Nucleus accumbens (tissue), 56 donors: ENCODE measurements at regions not wholly inside any gene's neighbourhood (a gene's known extent, or its start where the extent isn't known, plus 50 kb on each side); places are given as distances from the start of the nearest gene placed in this dataset.

Source experiments
- DNase-seq, 56 donors: peaks; one replicate each; lab custom pipeline; 2025; lab: John Stamatoyannopoulos, UW

DNA sequence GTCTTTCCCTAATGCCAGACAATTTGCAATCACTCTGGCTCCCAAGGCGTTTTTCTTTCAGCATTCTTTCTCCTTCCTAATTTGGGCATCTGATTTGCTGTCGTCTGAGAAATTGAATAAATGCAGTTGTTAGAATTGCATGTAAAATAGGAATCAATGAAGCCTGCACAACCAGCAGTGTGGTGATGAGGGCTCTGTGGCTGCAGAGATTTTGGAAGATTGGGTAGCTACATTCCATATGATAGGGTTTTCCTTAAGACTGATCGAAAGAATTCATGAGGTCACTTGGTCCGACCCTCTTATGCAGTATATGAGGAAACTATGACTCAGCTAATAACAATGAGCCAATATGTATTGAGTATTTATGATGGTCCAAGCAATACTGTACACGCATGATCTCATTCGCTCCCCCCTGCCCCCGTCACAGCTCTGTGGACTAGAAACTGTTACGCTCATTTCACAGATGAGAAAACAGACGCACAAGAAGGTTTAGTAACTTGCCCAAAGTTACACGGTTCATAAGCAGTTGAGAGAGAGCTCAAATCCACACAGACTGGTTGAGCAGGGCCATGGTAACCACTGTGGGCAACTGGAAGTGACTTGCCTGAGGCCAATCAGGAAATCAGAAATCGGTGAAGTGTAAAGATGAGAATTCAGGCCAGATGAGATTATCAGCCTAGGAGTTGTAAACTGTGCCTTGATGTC, 527.2 kb downstream of the GATA3 start:
- no peak for DNase-seq

GRCh38 chr10:8583096-8583495, 528.6 kb downstream of the GATA3 start:
- no peak for DNase-seq

GRCh38 chr10:8584666-8585065, 530.2 kb downstream of the GATA3 start:
- DNase-seq = no peak

DNA sequence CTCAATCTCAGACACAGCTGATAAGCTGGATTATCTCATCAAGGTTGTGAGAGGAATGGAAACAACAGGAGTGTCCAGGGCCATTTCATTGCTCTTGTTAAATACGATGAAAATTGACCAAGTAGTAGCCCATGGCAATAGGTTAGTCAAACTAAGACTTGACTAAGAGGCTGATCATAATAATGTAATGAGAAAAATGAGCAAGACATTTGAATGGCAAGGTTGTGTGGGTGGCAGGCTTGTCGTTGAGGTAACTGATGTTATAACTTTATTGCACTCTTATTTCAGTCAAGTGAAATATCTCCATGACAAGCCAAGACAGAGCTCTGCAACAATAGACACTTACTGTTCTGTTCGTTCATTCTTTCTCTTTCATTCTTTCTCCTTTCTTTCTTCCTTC, 532.0 kb downstream of the GATA3 start:
- peak in 2 of 56 donors; percentile 7 to 9 for DNase-seq

DNA sequence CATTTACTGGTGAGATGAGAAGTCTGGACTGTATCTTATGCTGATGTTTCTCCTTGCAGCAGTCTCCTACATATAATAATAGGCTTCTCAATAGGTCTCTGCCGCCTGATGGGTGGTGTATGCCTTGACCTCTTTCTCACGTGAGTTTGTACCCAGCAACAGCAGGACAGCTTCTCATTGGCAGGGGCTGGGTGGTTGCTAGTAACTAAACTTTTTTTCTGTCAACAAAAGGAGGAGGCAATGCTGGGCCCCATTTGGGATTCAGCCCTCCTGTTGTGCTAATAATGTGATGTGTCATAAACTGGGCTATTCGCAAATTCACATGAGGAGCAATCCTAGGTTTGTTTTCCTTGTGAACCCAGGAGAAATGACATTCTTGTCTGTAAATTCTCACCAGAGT, 533.6 kb downstream of the GATA3 start:
- no peak for DNase-seq

GRCh38 chr10:8590518-8590917, 536.0 kb downstream of the GATA3 start:
- DNase-seq = no peak

- no peak for DNase-seq
Measured at GRCh38 chr10:8591640-8592039, 537.2 kb downstream of the GATA3 start.

GRCh38 chr10:8594176-8594575, 539.7 kb downstream of the GATA3 start:
- DNase-seq = no peak

DNA sequence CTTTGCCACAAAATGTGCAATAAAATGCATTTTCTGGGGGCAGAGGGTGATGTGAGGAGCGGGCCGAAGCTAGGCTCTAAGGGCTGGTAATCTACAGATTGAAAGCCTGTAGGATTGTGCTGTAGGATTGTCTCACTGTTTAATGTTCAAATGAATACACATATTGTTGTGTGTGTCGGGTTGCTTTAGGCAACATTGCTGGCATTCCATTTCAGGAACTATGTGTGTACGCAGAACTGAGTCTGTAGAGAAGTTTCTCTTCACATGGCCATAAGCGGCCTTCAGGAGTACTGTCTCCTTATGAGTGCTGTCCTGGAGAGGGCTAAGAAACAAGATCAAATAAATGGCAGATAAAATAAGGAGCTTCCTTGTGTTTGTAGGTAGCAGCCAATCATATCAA, 540.2 kb downstream of the GATA3 start:
- DNase-seq = no peak

DNA sequence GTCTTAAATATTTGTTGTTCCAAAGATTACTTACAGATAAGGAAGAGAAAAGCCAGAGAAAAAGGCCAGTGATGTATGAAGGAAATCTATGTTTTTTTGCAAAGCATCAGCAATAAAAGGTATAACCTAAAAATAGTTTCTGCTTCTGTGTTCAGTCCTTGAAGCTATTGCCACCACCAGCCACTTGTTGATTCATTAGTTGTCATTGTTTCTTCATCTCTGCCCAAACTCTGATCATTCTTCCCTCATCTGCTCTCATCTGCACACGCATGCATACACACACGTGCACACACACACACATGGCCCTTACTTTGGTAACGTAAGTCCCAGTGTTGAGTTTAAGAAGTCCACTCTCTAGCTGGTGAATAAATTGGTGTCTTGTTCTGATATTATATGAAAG, 540.7 kb downstream of the GATA3 start:
- no peak for DNase-seq

DNA sequence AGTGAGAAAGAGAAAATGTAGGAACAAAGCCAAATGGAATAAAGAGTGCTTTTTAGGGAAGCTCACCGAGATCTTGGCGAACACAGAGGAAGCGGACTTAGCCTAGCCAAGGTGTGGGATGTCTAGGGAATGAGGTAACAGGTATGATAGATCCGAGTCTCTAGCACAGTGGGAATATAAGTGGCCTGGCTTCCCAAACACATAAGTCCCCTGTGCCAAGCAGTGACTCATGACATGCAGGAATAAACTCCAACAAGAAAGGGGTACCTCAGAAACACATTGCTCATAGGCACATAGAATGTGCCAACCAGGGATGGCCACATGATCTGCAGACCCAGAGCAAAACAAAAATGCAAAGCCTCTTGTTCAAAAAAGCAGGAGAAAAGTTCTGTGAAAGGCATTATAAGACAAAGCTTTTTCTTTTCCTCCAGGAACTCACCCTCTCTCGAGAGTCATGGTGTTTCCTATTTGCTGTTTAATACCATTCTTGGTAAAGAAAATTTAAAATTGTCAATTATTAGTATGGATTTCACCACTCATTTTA, 542.5 kb downstream of the GATA3 start:
- DNase-seq = no peak

DNA sequence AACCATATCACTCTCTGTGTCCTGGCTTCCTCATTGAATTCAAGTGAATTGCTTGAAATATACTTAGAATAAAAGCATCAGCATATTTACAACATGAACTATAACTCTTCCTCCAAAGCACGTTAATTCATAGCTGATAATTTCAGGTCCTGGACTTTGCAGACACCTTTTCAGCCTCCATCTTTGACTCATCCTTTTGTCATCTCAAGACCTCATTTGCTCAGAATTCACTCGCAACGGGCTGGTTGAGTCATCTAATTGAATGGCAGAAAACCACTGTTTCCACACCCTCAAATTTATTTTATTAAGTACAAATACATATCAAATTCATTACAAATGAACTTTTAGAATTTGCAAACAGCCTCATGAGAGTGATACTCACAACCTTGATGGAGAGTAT, 545.7 kb downstream of the GATA3 start:
- peak in 1 of 56 donors; percentile 7 for DNase-seq

DNA sequence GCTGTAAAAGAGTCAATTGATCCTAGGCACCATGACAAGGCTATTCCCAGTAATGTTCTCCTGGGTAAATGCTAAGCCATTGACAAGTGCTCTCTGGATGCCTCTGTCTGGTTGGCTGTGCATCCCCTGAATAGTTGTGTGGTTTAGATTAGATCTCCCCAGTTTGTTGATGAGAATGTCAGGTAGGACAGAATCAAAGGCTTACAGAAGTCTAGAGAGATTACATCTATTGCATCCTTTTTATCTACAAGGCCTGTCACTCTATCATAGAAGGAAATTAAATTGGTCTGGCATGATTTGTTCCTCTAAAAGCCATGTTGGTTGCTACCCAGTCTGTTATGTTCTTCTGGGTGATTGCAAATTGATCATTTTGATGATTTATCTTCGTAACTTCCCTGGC, 548.3 kb downstream of the GATA3 start:
- DNase-seq = no peak

- no peak for DNase-seq
Measured at GRCh38 chr10:8614054-8614565, 559.6 kb downstream of the GATA3 start.

DNA sequence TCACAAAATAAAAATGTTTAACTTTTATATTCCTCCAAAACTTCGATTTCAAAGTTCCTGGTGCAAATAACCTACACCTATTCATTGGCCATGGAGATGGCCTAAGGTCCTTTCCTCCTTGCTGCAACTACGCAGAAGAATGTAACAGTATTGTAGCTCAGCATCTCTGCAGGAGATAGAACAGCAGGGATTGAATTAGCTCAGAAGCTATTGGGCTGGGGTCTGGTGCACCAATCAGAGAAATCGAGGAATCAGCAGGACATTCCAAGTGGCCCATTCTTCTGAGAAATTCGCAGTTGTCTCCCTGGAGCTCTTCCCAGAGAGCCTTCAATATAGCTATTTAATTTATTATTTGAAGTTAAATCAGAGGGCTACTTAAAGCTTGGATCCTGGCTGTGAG, 560.6 kb downstream of the GATA3 start:
- DNase-seq = no peak

- DNase-seq = no peak
Measured at GRCh38 chr10:8616166-8616565, 561.7 kb downstream of the GATA3 start.

DNA sequence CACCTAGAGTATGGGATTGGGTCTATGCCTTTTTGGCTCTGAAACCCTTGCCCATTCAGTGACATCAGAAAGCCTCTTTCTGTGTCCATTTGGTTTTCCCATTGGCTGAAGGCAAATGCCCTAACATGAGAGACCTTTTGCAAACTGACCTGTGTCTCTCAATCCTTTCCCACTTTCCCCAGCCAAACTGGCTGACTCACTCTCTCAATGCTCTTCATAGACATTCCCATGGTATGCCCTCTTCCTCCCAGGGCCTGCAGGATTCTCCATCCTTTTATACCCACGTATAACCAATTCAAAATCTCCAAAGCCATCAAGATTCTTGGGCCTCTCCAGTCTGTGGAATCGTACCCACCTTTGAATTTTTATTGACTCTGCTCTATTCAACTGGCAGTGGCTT, 563.3 kb downstream of the GATA3 start:
- no peak for DNase-seq

DNA sequence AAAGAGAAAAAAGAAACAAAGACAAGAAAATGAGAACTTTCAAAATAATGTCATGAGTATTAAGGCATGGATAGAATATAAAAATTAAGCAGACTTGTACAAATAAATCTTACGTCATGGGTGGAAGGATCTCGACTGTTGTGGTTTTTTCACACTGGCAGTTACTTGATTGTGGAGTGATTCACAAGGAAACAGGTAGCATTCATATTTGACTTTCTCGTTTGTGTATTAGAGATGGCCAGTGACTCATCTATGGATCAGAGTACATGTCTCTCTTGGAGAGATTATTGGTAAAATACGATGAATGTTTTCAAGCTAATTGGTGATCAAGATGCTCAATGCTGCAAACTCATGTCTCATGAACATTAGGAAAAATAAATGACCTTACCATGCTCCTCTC, 564.3 kb downstream of the GATA3 start:
- no peak for DNase-seq

DNA sequence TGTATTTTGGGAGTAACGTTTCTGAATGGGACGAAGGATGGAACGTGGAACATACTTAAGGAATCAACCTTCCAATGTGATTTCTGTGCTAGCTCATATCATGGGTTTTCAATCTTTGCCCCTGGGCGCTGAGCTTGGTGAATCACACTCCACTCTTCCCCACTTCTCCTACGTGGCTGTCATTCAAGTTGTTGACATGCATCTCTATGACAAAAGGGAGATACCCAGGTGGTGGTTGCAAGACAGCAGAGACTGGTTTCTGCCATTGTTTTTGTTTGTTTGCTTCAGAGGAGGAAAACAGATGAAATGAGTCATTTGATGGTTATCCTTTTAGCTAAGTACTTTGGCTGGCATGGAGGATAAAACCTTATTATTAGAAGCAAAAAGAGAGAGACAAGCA, 573.9 kb downstream of the GATA3 start:
- DNase-seq = no peak

GRCh38 chr10:8633909-8634308, 579.4 kb downstream of the GATA3 start:
- DNase-seq = no peak

DNA sequence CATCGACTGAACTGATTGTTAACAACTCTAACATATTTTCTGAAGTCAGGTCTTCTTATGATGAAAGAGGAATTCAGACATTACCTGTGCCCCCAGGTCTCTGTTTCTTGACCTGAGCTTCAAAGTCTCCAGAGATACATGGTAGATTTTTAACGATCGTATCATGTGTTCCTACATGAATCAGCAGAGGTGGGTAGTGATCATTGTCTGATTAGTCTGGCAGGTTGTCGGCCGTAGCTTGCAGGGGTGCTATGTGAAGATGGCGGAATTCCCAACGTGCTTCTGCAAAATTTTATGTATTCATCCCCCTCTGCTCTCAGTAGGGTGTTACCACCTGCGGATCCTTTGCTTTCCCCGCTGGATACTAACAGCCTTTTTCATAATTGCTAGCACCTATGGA, 581.9 kb downstream of the GATA3 start:
- DNase-seq = no peak

- DNase-seq = no peak
Measured at GRCh38 chr10:8637640-8638039, 583.2 kb downstream of the GATA3 start.
